K562 (cell line): ENCODE measurements at regions not wholly inside any gene's neighbourhood (a gene's known extent, or its start where the extent isn't known, plus 50 kb on each side); places are given as distances from the start of the nearest gene placed in this dataset.

ENCODE experiments used
- CBX5 ChIP-seq: IDR thresholded peaks from 2 replicates; pipeline ENCODE4 v1.6.1; 2014; ENCODE audit warnings: low read depth, borderline replicate concordance
- CTBP1 ChIP-seq: fragments of 450-650 bp; IDR thresholded peaks from 2 replicates; pipeline ENCODE4 v1.6.1; 2016; ENCODE audit warnings: borderline replicate concordance
- CTCF ChIP-seq, 3 experiments: IDR thresholded peaks in 2 of 3; conservative IDR thresholded peaks in 1 of 3; 2 replicates each; pipeline ENCODE4 v1.5.1; 2011 to 2012; ENCODE audit warnings: low read length in 3 of 3, mild to moderate bottlenecking in 3 of 3, control low read depth in 2 of 3, improper control_type of control experiment in 1 of 3, inconsistent platforms in 1 of 3, low read depth in 1 of 3, mixed read lengths in 1 of 3, moderate library complexity in 1 of 3; ENCODE audit not compliant: insufficient read depth in 2 of 3
- ELK1 ChIP-seq: sonication (generic); formaldehyde crosslinking; IDR thresholded peaks from 2 replicates; pipeline ENCODE4 v1.8.1; 2022; ENCODE audit warnings: missing genetic modification reagents
- GATAD2B ChIP-seq: fragments of 450-650 bp; IDR thresholded peaks from 2 replicates; pipeline ENCODE4 v1.6.1; 2017; ENCODE audit warnings: mild to moderate bottlenecking, borderline replicate concordance
- RBFOX2 ChIP-seq: fragments of 200-400 bp; formaldehyde crosslinking; IDR thresholded peaks from 2 replicates; pipeline ENCODE4 v1.6.1; 2017; ENCODE audit warnings: low read depth, mild to moderate bottlenecking, low read length, moderate library complexity
- TCF3 ChIP-seq: sonication (generic); formaldehyde crosslinking; IDR thresholded peaks from 2 replicates; pipeline ENCODE4 v1.4.0; 2020; ENCODE audit warnings: mild to moderate bottlenecking, missing genetic modification reagents
- ZBTB8A ChIP-seq: fragments of 450-650 bp; IDR thresholded peaks from 2 replicates; pipeline ENCODE4 v1.6.1; 2018; ENCODE audit warnings: mild to moderate bottlenecking, moderate library complexity; ENCODE audit not compliant: partially characterized antibody
- ZNF121 ChIP-seq: sonication (generic); formaldehyde crosslinking; conservative IDR thresholded peaks from 2 replicates; pipeline ENCODE4 v1.8.0; 2022; ENCODE audit warnings: missing genetic modification reagents
- TF ChIP-seq, protein P1 (sequence below): sonication (generic); formaldehyde crosslinking; IDR thresholded peaks from 2 replicates; pipeline ENCODE4 v1.8.0; 2022; ENCODE audit warnings: mild to moderate bottlenecking, low read depth, missing genetic modification reagents

DNA sequence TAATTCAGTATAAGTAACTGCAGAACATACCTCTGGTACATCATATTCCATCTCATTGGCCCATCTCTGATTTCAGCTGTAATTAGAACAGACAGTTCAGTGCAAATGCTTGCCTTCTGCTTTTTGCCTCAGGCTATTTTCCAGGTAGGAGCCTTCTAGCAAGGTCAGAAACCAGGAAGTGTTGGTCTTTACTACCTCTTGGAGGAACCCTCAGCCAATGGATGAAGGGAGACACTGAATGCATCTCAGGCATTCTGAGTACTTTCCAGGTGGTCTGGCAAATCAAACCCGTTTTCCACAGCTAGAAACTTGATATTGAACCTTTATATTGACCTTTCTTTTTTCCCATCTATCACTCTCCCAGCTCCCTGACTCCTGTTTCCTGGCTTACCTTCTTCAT is 348.5 kb upstream of the SOX2 start:
- TF ChIP-seq CTCF (IDR thresholded peaks at IDR 0.05 in 2 of 3, conservative IDR thresholded peaks at IDR 0.05 in 1 of 3; ENCODE audit: insufficient read depth in 2 of 3, low read depth in 1 of 3, low read length in 3 of 3), result no peak
- TF ChIP-seq GATAD2B, result no peak
- no peak for TF ChIP-seq ZNF121 (CRISPR knock-in tag)
- no peak for TF ChIP-seq ZBTB8A
- no peak for TF ChIP-seq TCF3
- no peak for TF ChIP-seq CTBP1
- TF ChIP-seq ELK1, result no peak
- TF ChIP-seq CBX5, result no peak
- TF ChIP-seq RBFOX2, result no peak
- TF ChIP-seq, protein P1, sequence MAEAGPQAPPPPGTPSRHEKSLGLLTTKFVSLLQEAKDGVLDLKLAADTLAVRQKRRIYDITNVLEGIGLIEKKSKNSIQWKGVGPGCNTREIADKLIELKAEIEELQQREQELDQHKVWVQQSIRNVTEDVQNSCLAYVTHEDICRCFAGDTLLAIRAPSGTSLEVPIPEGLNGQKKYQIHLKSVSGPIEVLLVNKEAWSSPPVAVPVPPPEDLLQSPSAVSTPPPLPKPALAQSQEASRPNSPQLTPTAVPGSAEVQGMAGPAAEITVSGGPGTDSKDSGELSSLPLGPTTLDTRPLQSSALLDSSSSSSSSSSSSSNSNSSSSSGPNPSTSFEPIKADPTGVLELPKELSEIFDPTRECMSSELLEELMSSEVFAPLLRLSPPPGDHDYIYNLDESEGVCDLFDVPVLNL (CRISPR knock-in tag), result no peak
